ENCODE measurements at regions not wholly inside any gene's neighbourhood (a gene's known extent, or its start where the extent isn't known, plus 50 kb on each side); places are given as distances from the start of the nearest gene placed in this dataset.

DNA sequence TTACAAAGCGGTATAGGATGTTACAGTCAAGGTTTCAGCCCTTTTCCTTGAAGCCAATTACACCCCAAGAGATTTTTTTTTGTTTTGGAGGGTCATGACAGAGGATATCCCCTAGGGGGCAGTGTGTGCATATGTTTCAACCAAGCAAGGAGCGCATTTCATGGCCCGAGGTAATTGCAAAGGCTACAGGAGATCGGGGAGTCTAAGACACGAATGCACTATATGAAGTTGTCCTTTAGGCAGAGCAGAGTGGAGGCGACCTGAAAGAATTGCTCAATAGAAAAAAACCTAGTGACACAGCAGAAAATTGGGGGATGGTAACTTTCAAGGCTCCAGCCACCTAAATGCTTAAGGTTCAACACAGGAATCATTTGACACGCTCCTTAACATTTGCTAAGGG lies 219.8 kb upstream of the PARD3B start:
- TF ChIP-seq CTCF (IDR thresholded peaks at IDR 0.05) (peak; percentile 71 to 90 (median 88)), POLR2A (IDR thresholded peaks at IDR 0.05) (no peak), POLR2AphosphoS5 (IDR thresholded peaks at IDR 0.05) (peak; percentile 20)

All from prostate gland (tissue), 2 donors.